OCI-LY7 (cell line): ENCODE measurements at regions not wholly inside any gene's neighbourhood (a gene's known extent, or its start where the extent isn't known, plus 50 kb on each side); places are given as distances from the start of the nearest gene placed in this dataset.

ENCODE experiments used
- EZH2phosphoT487 ChIP-seq: fragments of 200-600 bp; sonication (generic); IDR thresholded peaks from 2 replicates; pipeline ENCODE4 v1.6.1; 2018; ENCODE audit warnings: low read depth, borderline replicate concordance, mild to moderate bottlenecking, mixed run types, antibody characterized with exemption, low read length, moderate library complexity, mixed read lengths
- TF ChIP-seq, protein P1 (sequence below): fragments of 200-600 bp; sonication (generic); conservative IDR thresholded peaks from 2 replicates; pipeline ENCODE4 v1.5.1; 2014; ENCODE audit warnings: mild to moderate bottlenecking, antibody characterized with exemption, low read length, moderate library complexity, mixed read lengths

- TF ChIP-seq, protein P1, sequence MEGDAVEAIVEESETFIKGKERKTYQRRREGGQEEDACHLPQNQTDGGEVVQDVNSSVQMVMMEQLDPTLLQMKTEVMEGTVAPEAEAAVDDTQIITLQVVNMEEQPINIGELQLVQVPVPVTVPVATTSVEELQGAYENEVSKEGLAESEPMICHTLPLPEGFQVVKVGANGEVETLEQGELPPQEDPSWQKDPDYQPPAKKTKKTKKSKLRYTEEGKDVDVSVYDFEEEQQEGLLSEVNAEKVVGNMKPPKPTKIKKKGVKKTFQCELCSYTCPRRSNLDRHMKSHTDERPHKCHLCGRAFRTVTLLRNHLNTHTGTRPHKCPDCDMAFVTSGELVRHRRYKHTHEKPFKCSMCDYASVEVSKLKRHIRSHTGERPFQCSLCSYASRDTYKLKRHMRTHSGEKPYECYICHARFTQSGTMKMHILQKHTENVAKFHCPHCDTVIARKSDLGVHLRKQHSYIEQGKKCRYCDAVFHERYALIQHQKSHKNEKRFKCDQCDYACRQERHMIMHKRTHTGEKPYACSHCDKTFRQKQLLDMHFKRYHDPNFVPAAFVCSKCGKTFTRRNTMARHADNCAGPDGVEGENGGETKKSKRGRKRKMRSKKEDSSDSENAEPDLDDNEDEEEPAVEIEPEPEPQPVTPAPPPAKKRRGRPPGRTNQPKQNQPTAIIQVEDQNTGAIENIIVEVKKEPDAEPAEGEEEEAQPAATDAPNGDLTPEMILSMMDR = no peak
- no peak for TF ChIP-seq EZH2phosphoT487
Measured at GRCh38 chr10:88107296-88108097, 244.1 kb downstream of the PTEN start.
